NT2/D1 (cell line): ENCODE measurements at regions not wholly inside any gene's neighbourhood (a gene's known extent, or its start where the extent isn't known, plus 50 kb on each side); places are given as distances from the start of the nearest gene placed in this dataset.
"Not testable (repeated sequence)": the region's sequence is repeated elsewhere in the genome, so short reads cannot be mapped to it uniquely, and the experiment has no call there.

Experiments used
- DNase-seq: peaks from one replicate; pipeline ENCODE4 v3.0.0-alpha.2; 2011; ENCODE audit warnings: low read depth, low spot score
- H3K27me3 ChIP-seq: 2 replicates; pipeline ENCODE4 v1.6.0; 2011; ENCODE audit warnings: mild to moderate bottlenecking; ENCODE audit not compliant: insufficient read length, insufficient read depth
- H3K36me3 ChIP-seq: 2 replicates; pipeline ENCODE4 v1.6.1; 2011; ENCODE audit warnings: mild to moderate bottlenecking, low read length, mixed read lengths; ENCODE audit not compliant: insufficient read depth, insufficient read length
- H3K4me1 ChIP-seq: 2 replicates; pipeline ENCODE4 v1.5.1; 2011; ENCODE audit not compliant: insufficient read depth, insufficient read length
- H3K4me3 ChIP-seq: 2 replicates; pipeline ENCODE4 v1.5.1; 2011; ENCODE audit warnings: low read depth; ENCODE audit not compliant: insufficient read length
- H3K9ac ChIP-seq: 2 replicates; pipeline ENCODE4 v1.6.0; 2011; ENCODE audit warnings: low read depth; ENCODE audit not compliant: insufficient read length
- H3K9me3 ChIP-seq: 2 replicates; pipeline ENCODE4 v1.5.1; 2011; ENCODE audit warnings: mild to moderate bottlenecking, low read length; ENCODE audit not compliant: insufficient read depth

- H3K4me1 ChIP-seq, H3K9ac ChIP-seq, H3K9me3 ChIP-seq, DNase-seq, H3K4me3 ChIP-seq, H3K36me3 ChIP-seq, H3K27me3 ChIP-seq: not testable (repeated sequence)
These were observed 5303.4 kb upstream of the TPTE start for GRCh38 chr21:5217933-5218332.

GRCh38 chr21:5219988-5220387 is 5301.4 kb upstream of the TPTE start:
- DNase-seq, H3K9ac ChIP-seq, H3K36me3 ChIP-seq, H3K4me1 ChIP-seq, H3K4me3 ChIP-seq, H3K9me3 ChIP-seq: not testable (repeated sequence)
- H3K27me3 ChIP-seq = peaks cover 12% of the 10 kb centered on the region

GRCh38 chr21:5220468-5220867 is 5300.9 kb upstream of the TPTE start:
- not testable (repeated sequence) for H3K36me3 ChIP-seq, H3K4me1 ChIP-seq, H3K9me3 ChIP-seq, H3K4me3 ChIP-seq, H3K9ac ChIP-seq
- peaks cover 16% of the 10 kb centered on the region for H3K27me3 ChIP-seq
- DNase-seq = peak; percentile 36

GRCh38 chr21:5221458-5222050 is 5299.8 kb upstream of the TPTE start:
- not testable (repeated sequence) for H3K9ac ChIP-seq, DNase-seq, H3K9me3 ChIP-seq, H3K4me3 ChIP-seq, H3K4me1 ChIP-seq, H3K36me3 ChIP-seq
- peaks cover 24% of the 10 kb centered on the region for H3K27me3 ChIP-seq

- H3K4me3 ChIP-seq, H3K4me1 ChIP-seq, DNase-seq, H3K9me3 ChIP-seq, H3K36me3 ChIP-seq, H3K9ac ChIP-seq: not testable (repeated sequence)
- peaks cover 39% of the 10 kb centered on the region for H3K27me3 ChIP-seq
These were observed 5298.2 kb upstream of the TPTE start for GRCh38 chr21:5222996-5223782.

GRCh38 chr21:5224156-5224555 is 5297.2 kb upstream of the TPTE start:
- H3K4me1 ChIP-seq, H3K9ac ChIP-seq, DNase-seq, H3K4me3 ChIP-seq, H3K36me3 ChIP-seq, H3K9me3 ChIP-seq: not testable (repeated sequence)
- peaks cover 46% of the 10 kb centered on the region for H3K27me3 ChIP-seq

GRCh38 chr21:5227252-5227651 is 5294.1 kb upstream of the TPTE start:
- not testable (repeated sequence) for H3K9ac ChIP-seq, H3K4me3 ChIP-seq, H3K9me3 ChIP-seq, DNase-seq, H3K4me1 ChIP-seq, H3K36me3 ChIP-seq
- H3K27me3 ChIP-seq = peaks cover 58% of the 10 kb centered on the region

GRCh38 chr21:5230561-5230960 is 5290.8 kb upstream of the TPTE start:
- H3K9me3 ChIP-seq, H3K4me3 ChIP-seq, H3K36me3 ChIP-seq, H3K4me1 ChIP-seq, DNase-seq, H3K9ac ChIP-seq: not testable (repeated sequence)
- H3K27me3 ChIP-seq = peaks cover 57% of the 10 kb centered on the region

- DNase-seq, H3K4me3 ChIP-seq, H3K36me3 ChIP-seq, H3K9ac ChIP-seq, H3K4me1 ChIP-seq, H3K9me3 ChIP-seq: not testable (repeated sequence)
- peaks cover 54% of the 10 kb centered on the region for H3K27me3 ChIP-seq
These were observed 5290.1 kb upstream of the TPTE start for GRCh38 chr21:5231261-5231660.

- not testable (repeated sequence) for H3K9ac ChIP-seq, H3K9me3 ChIP-seq, H3K4me1 ChIP-seq, DNase-seq, H3K36me3 ChIP-seq, H3K4me3 ChIP-seq
- peaks cover 44% of the 10 kb centered on the region for H3K27me3 ChIP-seq
These were observed 5289.0 kb upstream of the TPTE start for GRCh38 chr21:5232176-5232958.

GRCh38 chr21:5235761-5236160 is 5285.6 kb upstream of the TPTE start:
- H3K9me3 ChIP-seq, DNase-seq, H3K9ac ChIP-seq, H3K4me3 ChIP-seq, H3K4me1 ChIP-seq, H3K36me3 ChIP-seq: not testable (repeated sequence)
- H3K27me3 ChIP-seq = peaks cover 17% of the 10 kb centered on the region
